ENCODE measurements at regions not wholly inside any gene's neighbourhood (a gene's known extent, or its start where the extent isn't known, plus 50 kb on each side); places are given as distances from the start of the nearest gene placed in this dataset.

DNA sequence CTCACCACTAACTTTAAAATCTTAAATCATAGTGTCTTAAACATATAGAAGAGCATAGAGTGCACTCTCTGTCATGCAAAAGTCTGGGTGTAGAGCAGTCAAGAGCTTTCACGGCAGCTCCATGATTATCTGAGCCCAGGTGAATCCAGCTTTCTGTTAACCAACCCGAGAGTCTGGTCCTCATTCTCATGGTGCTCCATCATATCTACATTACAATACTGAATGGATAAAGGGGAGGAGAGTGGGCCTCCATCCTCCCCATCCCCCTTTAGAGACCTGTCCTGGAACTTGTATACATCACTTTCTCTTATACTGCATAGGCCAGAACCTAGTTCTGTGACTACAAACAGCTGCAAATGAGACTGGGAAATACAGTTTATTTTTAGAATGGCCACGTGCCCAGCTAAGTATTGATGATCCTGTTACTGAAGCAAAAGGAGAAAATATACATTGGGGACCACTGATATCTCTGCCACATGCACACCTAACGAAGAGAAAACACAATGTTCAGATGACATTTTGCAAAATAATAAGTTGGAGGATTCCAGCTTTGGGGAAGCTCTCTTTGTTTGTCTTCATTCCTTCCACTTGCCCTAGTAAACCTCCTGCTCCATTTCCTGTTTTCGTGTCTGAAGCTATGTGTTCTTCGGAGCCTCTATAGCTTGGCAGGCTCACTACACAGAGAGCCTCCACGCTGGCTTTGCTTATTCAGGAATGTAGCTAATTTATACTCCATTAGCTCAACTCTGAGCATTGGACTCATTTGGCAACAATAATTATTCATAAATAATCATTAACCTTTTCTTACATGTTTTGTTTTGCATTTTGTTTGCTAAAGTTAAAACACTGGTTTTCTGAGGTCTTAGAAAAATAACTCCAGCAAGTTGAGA lies 110.1 kb downstream of the IYD start:
- peaks cover 2% of the 10 kb centered on the region for H3K9me3 ChIP-seq (ENCODE audit: control insufficient read depth, low read length)
- peak overlapping the region; percentile 3 for H2AFZ ChIP-seq
- no peak overlapping the region for H3K9ac ChIP-seq
- TF ChIP-seq, protein P1, sequence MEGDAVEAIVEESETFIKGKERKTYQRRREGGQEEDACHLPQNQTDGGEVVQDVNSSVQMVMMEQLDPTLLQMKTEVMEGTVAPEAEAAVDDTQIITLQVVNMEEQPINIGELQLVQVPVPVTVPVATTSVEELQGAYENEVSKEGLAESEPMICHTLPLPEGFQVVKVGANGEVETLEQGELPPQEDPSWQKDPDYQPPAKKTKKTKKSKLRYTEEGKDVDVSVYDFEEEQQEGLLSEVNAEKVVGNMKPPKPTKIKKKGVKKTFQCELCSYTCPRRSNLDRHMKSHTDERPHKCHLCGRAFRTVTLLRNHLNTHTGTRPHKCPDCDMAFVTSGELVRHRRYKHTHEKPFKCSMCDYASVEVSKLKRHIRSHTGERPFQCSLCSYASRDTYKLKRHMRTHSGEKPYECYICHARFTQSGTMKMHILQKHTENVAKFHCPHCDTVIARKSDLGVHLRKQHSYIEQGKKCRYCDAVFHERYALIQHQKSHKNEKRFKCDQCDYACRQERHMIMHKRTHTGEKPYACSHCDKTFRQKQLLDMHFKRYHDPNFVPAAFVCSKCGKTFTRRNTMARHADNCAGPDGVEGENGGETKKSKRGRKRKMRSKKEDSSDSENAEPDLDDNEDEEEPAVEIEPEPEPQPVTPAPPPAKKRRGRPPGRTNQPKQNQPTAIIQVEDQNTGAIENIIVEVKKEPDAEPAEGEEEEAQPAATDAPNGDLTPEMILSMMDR (IDR thresholded peaks at IDR 0.05): no peak
- no peaks in the 10 kb centered on the region for H3K27me3 ChIP-seq (ENCODE audit: control insufficient read depth, insufficient read depth, low read length)
- no peak overlapping the region for H3K27ac ChIP-seq
- H3K4me1 ChIP-seq: peaks cover 7% of the 10 kb centered on the region
- no peak overlapping the region for H3K4me2 ChIP-seq (ENCODE audit: low read length)
- no peaks in the 10 kb centered on the region for H3K79me2 ChIP-seq
- no peaks in the 10 kb centered on the region for H3K36me3 ChIP-seq (ENCODE audit: control insufficient read depth, insufficient read depth, low read length)
- no peak overlapping the region for H3K4me3 ChIP-seq (ENCODE audit: low read depth, low read length)

DNA sequence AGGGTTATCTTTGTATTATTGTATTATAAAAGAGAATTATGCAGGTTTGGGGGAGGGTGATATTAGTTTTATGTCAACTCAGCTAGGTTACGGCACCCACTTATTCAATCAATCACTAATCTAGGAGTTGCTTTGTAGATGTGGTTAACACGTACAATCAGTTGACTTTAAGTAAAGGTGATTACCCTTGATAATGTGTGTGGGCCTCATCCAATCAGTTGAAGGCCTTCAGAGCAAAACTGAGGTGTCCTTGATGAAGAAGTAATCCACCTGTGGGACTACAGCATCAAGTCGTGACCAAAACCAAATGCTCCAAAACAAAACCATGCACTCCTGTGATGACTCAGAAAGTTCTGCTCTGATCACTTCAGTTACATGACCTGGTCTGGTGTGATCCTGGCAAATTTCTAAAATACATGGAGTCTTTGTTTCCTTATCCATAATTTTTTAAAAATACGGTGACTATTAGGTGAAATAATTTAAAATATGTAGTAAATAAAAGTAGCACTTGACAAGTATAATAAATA lies 114.1 kb downstream of the IYD start:
- no peaks in the 10 kb centered on the region for H3K36me3 ChIP-seq (ENCODE audit: control insufficient read depth, insufficient read depth, low read length)

DNA sequence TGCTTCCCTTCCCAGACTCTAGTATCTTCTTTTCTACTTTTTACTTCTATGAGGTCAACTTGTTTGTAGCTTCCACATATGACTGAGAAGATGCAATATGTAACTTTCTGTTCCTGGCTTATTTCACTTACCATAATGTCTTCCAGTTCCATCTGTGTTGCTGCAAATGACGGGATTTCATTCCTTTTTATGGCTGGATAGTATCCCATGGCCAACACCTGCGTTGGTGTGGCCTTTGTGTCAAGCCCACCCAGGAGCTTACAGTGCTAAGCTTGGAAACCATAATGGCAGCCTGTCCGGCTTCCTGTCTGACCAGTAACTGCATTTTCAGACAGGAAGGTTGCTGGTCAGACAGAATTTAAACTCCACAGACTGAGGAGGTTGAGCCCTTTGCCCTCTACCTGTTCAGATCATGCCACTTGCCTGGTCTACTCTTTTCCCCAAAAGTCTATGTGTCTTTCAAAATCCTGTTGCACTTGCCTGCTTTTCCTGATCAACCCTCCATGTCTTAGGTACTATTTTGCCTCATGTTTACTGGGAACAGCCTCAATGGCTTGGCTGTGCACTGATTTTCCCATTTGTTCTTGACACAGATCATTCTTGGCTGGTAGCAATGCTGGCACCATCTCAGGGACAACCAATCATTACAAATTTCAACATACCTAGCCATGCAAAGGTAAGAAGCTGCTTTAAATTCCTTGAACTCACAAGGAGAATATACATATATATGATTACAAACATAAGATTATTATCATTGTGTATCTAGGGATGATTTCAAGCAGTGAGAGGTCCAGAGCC lies 114.3 kb upstream of the PLEKHG1 start:
- Histone ChIP-seq H3K4me1 (peaks cover 7% of the 10 kb centered on the region), H3K36me3 (ENCODE audit: control insufficient read depth, insufficient read depth, low read length) (no peaks in the 10 kb centered on the region), H3K4me3 (ENCODE audit: low read depth, low read length) (no peak overlapping the region), H3K79me2 (no peaks in the 10 kb centered on the region), H3K27ac (no peak overlapping the region), H3K9ac (no peak overlapping the region), H3K9me3 (ENCODE audit: control insufficient read depth, low read length) (peaks cover under 1% of the 10 kb centered on the region), H3K4me2 (ENCODE audit: low read length) (no peak overlapping the region), H2AFZ (peak overlapping the region; percentile 14), H3K27me3 (ENCODE audit: control insufficient read depth, insufficient read depth, low read length) (no peaks in the 10 kb centered on the region)
- TF ChIP-seq, protein P1 (IDR thresholded peaks at IDR 0.05): no peak

More for the DNA sequence above, 114.1 kb downstream of the IYD start:
- Histone ChIP-seq H3K79me2 (no peaks in the 10 kb centered on the region), H3K9ac (no peak overlapping the region), H3K4me3 (ENCODE audit: low read depth, low read length) (no peak overlapping the region), H3K27ac (no peak overlapping the region), H3K4me2 (ENCODE audit: low read length) (no peak overlapping the region), H2AFZ (no peak overlapping the region), H3K27me3 (ENCODE audit: control insufficient read depth, insufficient read depth, low read length) (no peaks in the 10 kb centered on the region), H3K9me3 (ENCODE audit: control insufficient read depth, low read length) (peaks cover 2% of the 10 kb centered on the region), H3K4me1 (peaks cover 9% of the 10 kb centered on the region)
- TF ChIP-seq, protein P1 (IDR thresholded peaks at IDR 0.05): no peak

DNA sequence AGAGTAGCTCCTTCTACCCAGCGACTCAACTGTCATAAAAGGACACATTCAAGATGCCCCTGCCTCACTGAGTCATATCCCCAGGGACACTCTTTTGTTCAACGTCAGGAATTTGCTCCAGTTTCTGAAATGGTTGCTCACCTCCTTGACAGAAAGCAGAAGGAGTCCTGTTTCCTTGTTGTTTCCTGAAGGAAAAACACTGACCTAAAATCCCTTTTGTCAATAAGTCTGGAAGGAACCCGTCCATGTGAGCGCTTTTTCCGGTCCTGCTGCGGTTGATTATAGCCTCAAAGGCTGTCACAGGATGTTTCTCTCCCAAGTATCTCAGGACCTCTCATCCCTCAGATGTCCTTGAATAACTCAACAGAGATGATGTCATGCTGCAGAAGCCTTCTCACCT lies 113.6 kb upstream of the PLEKHG1 start:
- Histone ChIP-seq H3K4me1 (peaks cover 7% of the 10 kb centered on the region), H3K9me3 (ENCODE audit: control insufficient read depth, low read length) (no peaks in the 10 kb centered on the region), H3K36me3 (ENCODE audit: control insufficient read depth, insufficient read depth, low read length) (no peaks in the 10 kb centered on the region), H3K27me3 (ENCODE audit: control insufficient read depth, insufficient read depth, low read length) (no peaks in the 10 kb centered on the region), H3K4me3 (ENCODE audit: low read depth, low read length) (no peak overlapping the region), H2AFZ (peak overlapping the region; percentile 43), H3K9ac (no peak overlapping the region), H3K4me2 (ENCODE audit: low read length) (no peak overlapping the region), H3K79me2 (no peaks in the 10 kb centered on the region), H3K27ac (no peak overlapping the region)
- TF ChIP-seq, protein P1 (IDR thresholded peaks at IDR 0.05): no peak
